Neural cell (in vitro differentiated cells): ENCODE measurements at regions not wholly inside any gene's neighbourhood (a gene's known extent, or its start where the extent isn't known, plus 50 kb on each side); places are given as distances from the start of the nearest gene placed in this dataset.

Experiments used
- H2AFZ ChIP-seq: fragments of 200-600, 300-800 bp; sonication (generic), shearing (Covaris generic); 2 replicates; pipeline ENCODE4 v1.6.0; 2014; ENCODE audit warnings: low read depth, mild to moderate bottlenecking, antibody characterized with exemption, low read length, moderate library complexity
- H3F3A ChIP-seq: fragments of 200-600 bp; shearing (Covaris generic); 2 replicates; pipeline ENCODE4 v1.6.1; 2016; ENCODE audit warnings: mild to moderate bottlenecking, moderate library complexity, mixed read lengths, antibody characterized with exemption, low read length; ENCODE audit not compliant: insufficient read depth, poor library complexity, severe bottlenecking
- H3K27ac ChIP-seq: fragments of 200-600, 300-800 bp; sonication (generic), shearing (Covaris generic); 2 replicates; pipeline ENCODE4 v1.5.1; 2014; ENCODE audit warnings: mild to moderate bottlenecking, low read length, moderate library complexity
- H3K27me3 ChIP-seq: fragments of 300-800, 200-600 bp; sonication (generic), shearing (Covaris generic); 2 replicates; pipeline ENCODE4 v1.6.0; 2014; ENCODE audit warnings: mild to moderate bottlenecking, low read depth, low read length, moderate library complexity; ENCODE audit not compliant: insufficient read depth
- H3K36me3 ChIP-seq: fragments of 300-800, 200-600 bp; sonication (generic), shearing (Covaris generic); 2 replicates; pipeline ENCODE4 v1.5.1; 2014; ENCODE audit warnings: mild to moderate bottlenecking, antibody characterized with exemption, low read length, moderate library complexity; ENCODE audit not compliant: insufficient read depth
- H3K4me2 ChIP-seq: fragments of 300-800, 200-600 bp; sonication (generic), shearing (Covaris generic); 2 replicates; pipeline ENCODE4 v1.6.0; 2014; ENCODE audit warnings: mild to moderate bottlenecking, low read length
- H3K4me3 ChIP-seq: fragments of 300-800, 200-600 bp; sonication (generic), shearing (Covaris generic); 2 replicates; pipeline ENCODE4 v1.5.1; 2014; ENCODE audit warnings: mild to moderate bottlenecking, low read length, moderate library complexity
- H3K79me2 ChIP-seq: fragments of 200-600 bp; shearing (Covaris generic); replicated peaks from 2 replicates; pipeline ENCODE4 v1.6.0; 2014; ENCODE audit warnings: mild to moderate bottlenecking, low read length, moderate library complexity; ENCODE audit not compliant: insufficient read depth
- H3K9ac ChIP-seq: fragments of 300-800, 200-600 bp; sonication (generic), shearing (Covaris generic); 2 replicates; pipeline ENCODE4 v1.6.1; 2016; ENCODE audit warnings: mild to moderate bottlenecking, low read length, mixed read lengths
- H3K9me2 ChIP-seq: fragments of 200-600 bp; shearing (Covaris generic); 2 replicates; pipeline ENCODE4 v1.6.1; 2016; ENCODE audit warnings: mild to moderate bottlenecking, low read length, mixed read lengths; ENCODE audit not compliant: insufficient read depth
- H3K9me3 ChIP-seq: fragments of 200-600, 300-800 bp; sonication (generic), shearing (Covaris generic); 2 replicates; pipeline ENCODE4 v1.6.1; 2016; ENCODE audit warnings: mild to moderate bottlenecking, mixed run types, low read length, moderate library complexity, mixed read lengths
- H4K20me1 ChIP-seq: fragments of 200-600 bp; shearing (Covaris generic); 2 replicates; pipeline ENCODE4 v1.6.1; 2016; ENCODE audit warnings: mild to moderate bottlenecking, mixed run types; ENCODE audit not compliant: insufficient read depth
- EP300 ChIP-seq: fragments of 450-650 bp; conservative IDR thresholded peaks from 2 replicates; pipeline ENCODE4 v1.6.1; 2014; ENCODE audit warnings: antibody characterized with exemption, mild to moderate bottlenecking, moderate library complexity; ENCODE audit not compliant: poor library complexity, severe bottlenecking
- EZH2 ChIP-seq: fragments of 200-600, 300-800 bp; shearing (Covaris generic), sonication (generic); IDR thresholded peaks from 2 replicates; pipeline ENCODE4 v1.6.1; 2014; ENCODE audit warnings: antibody characterized with exemption, low read length, borderline replicate concordance, mild to moderate bottlenecking; ENCODE audit not compliant: insufficient read depth, poor library complexity, severe bottlenecking
- MXI1 ChIP-seq: fragments of 450-650 bp; conservative IDR thresholded peaks from 2 replicates; pipeline ENCODE4 v1.6.1; 2014; ENCODE audit warnings: antibody characterized with exemption, mild to moderate bottlenecking; ENCODE audit not compliant: poor library complexity, severe bottlenecking
- POLR2AphosphoS5 ChIP-seq: IDR thresholded peaks from 2 replicates; pipeline ENCODE4 v1.6.1; 2012
- RAD21 ChIP-seq: fragments of 450-650 bp; conservative IDR thresholded peaks from 2 replicates; pipeline ENCODE4 v1.6.1; 2014; ENCODE audit warnings: antibody characterized with exemption, mild to moderate bottlenecking, moderate library complexity
- SMC3 ChIP-seq: fragments of 450-650 bp; conservative IDR thresholded peaks from 2 replicates; pipeline ENCODE4 v1.6.1; 2014; ENCODE audit warnings: antibody characterized with exemption, mild to moderate bottlenecking, moderate library complexity; ENCODE audit not compliant: poor library complexity
- TAF1 ChIP-seq: IDR thresholded peaks from 2 replicates; pipeline ENCODE4 v1.6.1; 2012; ENCODE audit warnings: low read depth
- TF ChIP-seq, protein P1 (sequence below): fragments of 450-650 bp; IDR thresholded peaks from 2 replicates; pipeline ENCODE4 v1.5.1; 2014; ENCODE audit warnings: antibody characterized with exemption, mild to moderate bottlenecking, moderate library complexity; ENCODE audit not compliant: poor library complexity, severe bottlenecking
- TF ChIP-seq, protein P2 (sequence below): IDR thresholded peaks from 2 replicates; pipeline ENCODE4 v1.6.1; 2012; ENCODE audit warnings: borderline replicate concordance

DNA sequence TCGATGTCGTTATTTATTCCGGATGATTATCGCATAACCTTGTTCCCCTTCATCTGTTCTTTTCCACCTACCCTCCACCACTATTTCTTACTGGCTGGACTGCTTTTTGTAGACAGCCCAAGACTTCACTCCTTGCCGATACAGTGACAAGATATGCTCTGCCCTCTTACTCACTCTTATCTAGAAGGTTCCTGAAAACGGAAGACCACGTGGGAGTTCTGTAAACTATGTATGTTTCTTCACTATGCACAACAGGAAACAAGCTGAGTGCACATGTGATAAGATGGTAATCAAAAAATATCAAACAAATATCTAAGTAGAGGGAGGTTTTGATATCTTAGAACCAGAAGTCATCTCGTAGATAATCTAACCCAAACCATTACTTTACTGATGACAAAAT, 122.9 kb upstream of the ARHGAP20 start:
- H3K36me3 ChIP-seq: no peaks in the 10 kb centered on the region
- H3F3A ChIP-seq: no peaks in the 10 kb centered on the region
- H3K9me3 ChIP-seq: no peaks in the 10 kb centered on the region
- H3K4me3 ChIP-seq: no peak overlapping the region
- H3K4me2 ChIP-seq: no peak overlapping the region
- H3K9me2 ChIP-seq: no peaks in the 10 kb centered on the region
- no peaks in the 10 kb centered on the region for H3K27me3 ChIP-seq
- H4K20me1 ChIP-seq: no peaks in the 10 kb centered on the region
- no peaks in the 10 kb centered on the region for H3K79me2 ChIP-seq
- H2AFZ ChIP-seq: no peak overlapping the region
- no peak for TF ChIP-seq RAD21
- no peak for TF ChIP-seq TAF1
- no peak for TF ChIP-seq SMC3
- no peak for TF ChIP-seq POLR2AphosphoS5
- TF ChIP-seq, protein P1, sequence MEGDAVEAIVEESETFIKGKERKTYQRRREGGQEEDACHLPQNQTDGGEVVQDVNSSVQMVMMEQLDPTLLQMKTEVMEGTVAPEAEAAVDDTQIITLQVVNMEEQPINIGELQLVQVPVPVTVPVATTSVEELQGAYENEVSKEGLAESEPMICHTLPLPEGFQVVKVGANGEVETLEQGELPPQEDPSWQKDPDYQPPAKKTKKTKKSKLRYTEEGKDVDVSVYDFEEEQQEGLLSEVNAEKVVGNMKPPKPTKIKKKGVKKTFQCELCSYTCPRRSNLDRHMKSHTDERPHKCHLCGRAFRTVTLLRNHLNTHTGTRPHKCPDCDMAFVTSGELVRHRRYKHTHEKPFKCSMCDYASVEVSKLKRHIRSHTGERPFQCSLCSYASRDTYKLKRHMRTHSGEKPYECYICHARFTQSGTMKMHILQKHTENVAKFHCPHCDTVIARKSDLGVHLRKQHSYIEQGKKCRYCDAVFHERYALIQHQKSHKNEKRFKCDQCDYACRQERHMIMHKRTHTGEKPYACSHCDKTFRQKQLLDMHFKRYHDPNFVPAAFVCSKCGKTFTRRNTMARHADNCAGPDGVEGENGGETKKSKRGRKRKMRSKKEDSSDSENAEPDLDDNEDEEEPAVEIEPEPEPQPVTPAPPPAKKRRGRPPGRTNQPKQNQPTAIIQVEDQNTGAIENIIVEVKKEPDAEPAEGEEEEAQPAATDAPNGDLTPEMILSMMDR: no peak
- H3K9ac ChIP-seq: no peak overlapping the region
- no peak overlapping the region for H3K27ac ChIP-seq

DNA sequence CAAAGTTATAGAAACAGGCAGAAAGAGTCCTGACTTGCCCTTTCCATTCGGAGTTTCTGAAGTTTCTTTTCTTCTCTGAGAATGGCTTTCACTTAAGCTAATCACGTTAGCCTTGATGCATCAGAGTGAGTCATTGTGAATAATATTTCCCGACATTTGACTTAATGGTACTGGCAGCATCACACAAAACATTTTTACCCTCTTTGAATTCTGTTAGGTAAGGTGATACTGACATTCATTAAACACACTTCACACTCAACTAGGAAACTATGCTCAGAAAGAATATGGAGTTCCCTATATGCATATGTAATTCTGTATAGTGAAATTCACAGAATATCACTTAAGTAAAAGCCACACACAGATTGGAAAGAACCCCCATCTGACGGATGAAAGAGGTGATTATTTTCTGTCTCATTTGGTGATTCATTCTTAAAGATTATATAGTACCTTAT, 120.8 kb upstream of the ARHGAP20 start:
- no peaks in the 10 kb centered on the region for H3K9me3 ChIP-seq
- no peak overlapping the region for H3K9ac ChIP-seq
- H3F3A ChIP-seq: no peaks in the 10 kb centered on the region
- H3K4me3 ChIP-seq: no peak overlapping the region
- H3K79me2 ChIP-seq: no peaks in the 10 kb centered on the region
- H2AFZ ChIP-seq: no peak overlapping the region
- H3K27ac ChIP-seq: no peak overlapping the region
- no peaks in the 10 kb centered on the region for H3K36me3 ChIP-seq
- H3K9me2 ChIP-seq: no peaks in the 10 kb centered on the region
- no peaks in the 10 kb centered on the region for H4K20me1 ChIP-seq
- no peak for TF ChIP-seq RAD21
- TF ChIP-seq, protein P2, sequence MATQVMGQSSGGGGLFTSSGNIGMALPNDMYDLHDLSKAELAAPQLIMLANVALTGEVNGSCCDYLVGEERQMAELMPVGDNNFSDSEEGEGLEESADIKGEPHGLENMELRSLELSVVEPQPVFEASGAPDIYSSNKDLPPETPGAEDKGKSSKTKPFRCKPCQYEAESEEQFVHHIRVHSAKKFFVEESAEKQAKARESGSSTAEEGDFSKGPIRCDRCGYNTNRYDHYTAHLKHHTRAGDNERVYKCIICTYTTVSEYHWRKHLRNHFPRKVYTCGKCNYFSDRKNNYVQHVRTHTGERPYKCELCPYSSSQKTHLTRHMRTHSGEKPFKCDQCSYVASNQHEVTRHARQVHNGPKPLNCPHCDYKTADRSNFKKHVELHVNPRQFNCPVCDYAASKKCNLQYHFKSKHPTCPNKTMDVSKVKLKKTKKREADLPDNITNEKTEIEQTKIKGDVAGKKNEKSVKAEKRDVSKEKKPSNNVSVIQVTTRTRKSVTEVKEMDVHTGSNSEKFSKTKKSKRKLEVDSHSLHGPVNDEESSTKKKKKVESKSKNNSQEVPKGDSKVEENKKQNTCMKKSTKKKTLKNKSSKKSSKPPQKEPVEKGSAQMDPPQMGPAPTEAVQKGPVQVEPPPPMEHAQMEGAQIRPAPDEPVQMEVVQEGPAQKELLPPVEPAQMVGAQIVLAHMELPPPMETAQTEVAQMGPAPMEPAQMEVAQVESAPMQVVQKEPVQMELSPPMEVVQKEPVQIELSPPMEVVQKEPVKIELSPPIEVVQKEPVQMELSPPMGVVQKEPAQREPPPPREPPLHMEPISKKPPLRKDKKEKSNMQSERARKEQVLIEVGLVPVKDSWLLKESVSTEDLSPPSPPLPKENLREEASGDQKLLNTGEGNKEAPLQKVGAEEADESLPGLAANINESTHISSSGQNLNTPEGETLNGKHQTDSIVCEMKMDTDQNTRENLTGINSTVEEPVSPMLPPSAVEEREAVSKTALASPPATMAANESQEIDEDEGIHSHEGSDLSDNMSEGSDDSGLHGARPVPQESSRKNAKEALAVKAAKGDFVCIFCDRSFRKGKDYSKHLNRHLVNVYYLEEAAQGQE: no peak
- no peak for TF ChIP-seq EZH2
- TF ChIP-seq SMC3: no peak
- no peak for TF ChIP-seq MXI1
- no peak for TF ChIP-seq POLR2AphosphoS5
- TF ChIP-seq EP300: no peak
- no peak for TF ChIP-seq TAF1
- TF ChIP-seq, protein P1: no peak
- no peak overlapping the region for H3K4me2 ChIP-seq
- H3K27me3 ChIP-seq: no peaks in the 10 kb centered on the region
